ENCODE measurements at regions not wholly inside any gene's neighbourhood (a gene's known extent, or its start where the extent isn't known, plus 50 kb on each side); places are given as distances from the start of the nearest gene placed in this dataset.

DNA sequence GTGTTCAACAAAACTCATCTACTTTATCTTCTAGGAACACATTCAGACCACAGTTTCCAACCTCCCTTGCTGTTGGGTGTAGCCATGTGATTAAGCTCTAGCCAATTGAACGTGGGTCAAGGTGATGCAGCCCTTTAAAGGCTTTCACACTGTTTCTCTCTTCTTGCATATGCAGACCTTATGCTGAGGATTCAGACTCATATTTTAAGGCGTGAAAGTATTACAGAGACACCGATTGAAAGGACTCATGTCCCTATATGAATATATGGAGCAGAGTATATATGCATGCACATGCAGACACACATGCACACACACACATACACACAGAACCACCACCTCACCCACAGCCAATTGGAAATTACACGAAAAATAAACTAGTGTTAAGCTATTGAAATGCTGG, 214.3 kb upstream of the NR5A2 start:
- TF ChIP-seq, protein P1, sequence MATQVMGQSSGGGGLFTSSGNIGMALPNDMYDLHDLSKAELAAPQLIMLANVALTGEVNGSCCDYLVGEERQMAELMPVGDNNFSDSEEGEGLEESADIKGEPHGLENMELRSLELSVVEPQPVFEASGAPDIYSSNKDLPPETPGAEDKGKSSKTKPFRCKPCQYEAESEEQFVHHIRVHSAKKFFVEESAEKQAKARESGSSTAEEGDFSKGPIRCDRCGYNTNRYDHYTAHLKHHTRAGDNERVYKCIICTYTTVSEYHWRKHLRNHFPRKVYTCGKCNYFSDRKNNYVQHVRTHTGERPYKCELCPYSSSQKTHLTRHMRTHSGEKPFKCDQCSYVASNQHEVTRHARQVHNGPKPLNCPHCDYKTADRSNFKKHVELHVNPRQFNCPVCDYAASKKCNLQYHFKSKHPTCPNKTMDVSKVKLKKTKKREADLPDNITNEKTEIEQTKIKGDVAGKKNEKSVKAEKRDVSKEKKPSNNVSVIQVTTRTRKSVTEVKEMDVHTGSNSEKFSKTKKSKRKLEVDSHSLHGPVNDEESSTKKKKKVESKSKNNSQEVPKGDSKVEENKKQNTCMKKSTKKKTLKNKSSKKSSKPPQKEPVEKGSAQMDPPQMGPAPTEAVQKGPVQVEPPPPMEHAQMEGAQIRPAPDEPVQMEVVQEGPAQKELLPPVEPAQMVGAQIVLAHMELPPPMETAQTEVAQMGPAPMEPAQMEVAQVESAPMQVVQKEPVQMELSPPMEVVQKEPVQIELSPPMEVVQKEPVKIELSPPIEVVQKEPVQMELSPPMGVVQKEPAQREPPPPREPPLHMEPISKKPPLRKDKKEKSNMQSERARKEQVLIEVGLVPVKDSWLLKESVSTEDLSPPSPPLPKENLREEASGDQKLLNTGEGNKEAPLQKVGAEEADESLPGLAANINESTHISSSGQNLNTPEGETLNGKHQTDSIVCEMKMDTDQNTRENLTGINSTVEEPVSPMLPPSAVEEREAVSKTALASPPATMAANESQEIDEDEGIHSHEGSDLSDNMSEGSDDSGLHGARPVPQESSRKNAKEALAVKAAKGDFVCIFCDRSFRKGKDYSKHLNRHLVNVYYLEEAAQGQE (IDR thresholded peaks at IDR 0.05; ENCODE audit: insufficient read depth in 1 of 2, low read depth in 2 of 2, low read length in 2 of 2), result no peak
- no peak for TF ChIP-seq POLR2AphosphoS5 (IDR thresholded peaks at IDR 0.05; ENCODE audit: low read depth, low read length)
- TF ChIP-seq FOXP2 (optimal IDR thresholded peaks at IDR 0.05; ENCODE audit: borderline replicate concordance, extremely low read depth, extremely low read length, insufficient read depth), result no peak
- no peak for TF ChIP-seq TAF1 (IDR thresholded peaks at IDR 0.05; ENCODE audit: borderline replicate concordance, insufficient read depth, low read length)
- TF ChIP-seq SIN3A (IDR thresholded peaks at IDR 0.05; ENCODE audit: borderline replicate concordance, insufficient read depth, low read length), result no peak

All from PFSK-1 (cell line).